Vagina (tissue), 2 donors: ENCODE measurements at regions not wholly inside any gene's neighbourhood (a gene's known extent, or its start where the extent isn't known, plus 50 kb on each side); places are given as distances from the start of the nearest gene placed in this dataset.

Experiments used
- DNase-seq, 2 donors: peaks; one replicate each; pipeline ENCODE4 v3.0.0-alpha.2; 2017; ENCODE audit errors: extremely low spot score in 2 of 2
- H3K27ac ChIP-seq: fragments of 200-600 bp; sonication (generic); one replicate; pipeline ENCODE4 v1.5.1; 2019
- H3K27me3 ChIP-seq: fragments of 200-600 bp; sonication (generic); one replicate; pipeline ENCODE4 v1.5.1; 2019
- H3K36me3 ChIP-seq, 2 donors: fragments of 200-600 bp; sonication (generic); one replicate each; pipeline ENCODE4 v1.5.1; 2017 to 2019
- H3K4me1 ChIP-seq: fragments of 200-600 bp; sonication (generic); one replicate; pipeline ENCODE4 v1.5.1; 2019
- H3K4me3 ChIP-seq, 2 donors: fragments of 200-600 bp; sonication (generic); 1 replicate in 1 of 2; 2 replicates in 1 of 2; pipeline ENCODE4 v1.5.1; 2016 to 2019
- H3K9me3 ChIP-seq: fragments of 200-600 bp; sonication (generic); one replicate; pipeline ENCODE4 v1.5.1; 2019
- POLR2A ChIP-seq, 2 donors: fragments of 450-650 bp; IDR thresholded peaks; one replicate each; pipeline ENCODE4 v1.6.1; 2017; ENCODE audit warnings: antibody characterized with exemption in 2 of 2, mild to moderate bottlenecking in 2 of 2, moderate library complexity in 2 of 2
- POLR2AphosphoS5 ChIP-seq, 2 donors: sonication (generic); formaldehyde crosslinking; IDR thresholded peaks; one replicate each; pipeline ENCODE4 v1.9.0; 2017; ENCODE audit warnings: antibody characterized with exemption in 2 of 2, mild to moderate bottlenecking in 2 of 2, low read depth in 1 of 2; ENCODE audit not compliant: insufficient read depth in 1 of 2
- intact Hi-C: fragments of 100-400 bp; cut with DNase I; formaldehyde crosslinking; loops from one replicate; pipeline ENCODE4 v1.15.1; 2023
- TF ChIP-seq, protein P1 (sequence below), 3 experiments: fragments of 450-650 bp in 2 of 3; fragments of 200-600 bp in 1 of 3; sonication (generic) in 1 of 3; IDR thresholded peaks; one replicate each; pipeline ENCODE4 v1.5.1; 2017 to 2019; ENCODE audit warnings: antibody characterized with exemption in 3 of 3, mild to moderate bottlenecking in 2 of 3, moderate library complexity in 2 of 3

DNA sequence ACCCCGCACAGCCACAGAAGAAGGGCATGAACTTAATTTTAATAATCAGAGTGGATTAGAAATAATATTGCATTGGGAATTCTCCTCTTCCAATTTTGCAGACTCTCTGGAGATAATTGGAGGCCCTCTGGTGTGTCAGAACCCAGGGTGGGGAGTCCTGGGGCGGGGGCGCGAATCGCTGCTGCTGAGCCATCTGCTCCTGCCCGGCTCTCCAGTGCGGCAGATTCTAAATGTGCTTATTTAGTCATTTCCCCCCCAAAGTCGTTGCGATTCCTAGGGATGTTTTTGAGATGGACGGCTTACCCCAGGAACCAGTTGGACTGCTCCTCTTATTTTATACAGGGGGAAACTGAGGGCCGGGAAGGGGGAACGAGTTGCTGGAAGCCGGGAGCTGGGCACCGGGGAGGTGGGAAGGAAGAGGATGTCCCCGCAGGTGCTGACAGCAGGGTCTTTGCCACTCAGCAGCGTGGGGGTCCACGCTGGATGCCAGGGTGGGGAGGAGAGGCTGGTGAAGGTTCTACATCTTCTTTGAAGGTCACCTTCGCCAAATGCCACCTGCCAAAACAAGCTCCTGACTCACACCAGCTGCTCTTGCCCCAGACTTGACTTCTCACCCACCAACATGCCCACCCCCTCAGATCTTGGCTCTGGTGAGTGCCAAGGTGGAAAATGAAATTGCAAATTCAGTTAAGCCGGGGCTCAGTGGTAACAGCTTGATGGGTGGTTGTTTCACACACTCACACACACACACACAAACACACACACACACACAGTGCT is 91.3 kb upstream of the PRR23E start:
- H3K36me3 ChIP-seq: no peaks in the 10 kb centered on the region
- intact Hi-C loops: no loop called here

DNA sequence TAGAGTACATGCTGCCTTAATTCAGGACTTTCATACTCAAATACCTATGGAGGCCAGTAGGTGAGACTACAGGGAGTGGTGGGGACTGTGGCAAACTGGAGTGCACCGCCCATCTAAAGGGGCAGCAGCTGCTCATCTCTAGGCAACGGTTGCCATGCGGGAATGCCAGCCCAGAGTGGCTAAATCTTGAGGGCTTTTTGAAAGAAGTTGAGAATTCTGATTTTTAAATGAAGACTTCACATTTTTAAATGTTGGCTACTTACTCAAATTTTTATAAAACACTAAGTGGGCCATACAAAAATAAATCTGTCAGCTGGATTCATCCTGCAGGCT is 90.8 kb upstream of the PRR23E start:
- Histone ChIP-seq H3K27me3 (no peaks in the 10 kb centered on the region), H3K4me1 (no peaks in the 10 kb centered on the region), H3K9me3 (no peaks in the 10 kb centered on the region), H3K36me3 (no peaks in the 10 kb centered on the region), H3K27ac (no peak overlapping the region), H3K4me3 (no peak overlapping the region)
- intact Hi-C loops: no loop called here
- TF ChIP-seq POLR2A (IDR thresholded peaks at IDR 0.05): no peak
- TF ChIP-seq, protein P1, sequence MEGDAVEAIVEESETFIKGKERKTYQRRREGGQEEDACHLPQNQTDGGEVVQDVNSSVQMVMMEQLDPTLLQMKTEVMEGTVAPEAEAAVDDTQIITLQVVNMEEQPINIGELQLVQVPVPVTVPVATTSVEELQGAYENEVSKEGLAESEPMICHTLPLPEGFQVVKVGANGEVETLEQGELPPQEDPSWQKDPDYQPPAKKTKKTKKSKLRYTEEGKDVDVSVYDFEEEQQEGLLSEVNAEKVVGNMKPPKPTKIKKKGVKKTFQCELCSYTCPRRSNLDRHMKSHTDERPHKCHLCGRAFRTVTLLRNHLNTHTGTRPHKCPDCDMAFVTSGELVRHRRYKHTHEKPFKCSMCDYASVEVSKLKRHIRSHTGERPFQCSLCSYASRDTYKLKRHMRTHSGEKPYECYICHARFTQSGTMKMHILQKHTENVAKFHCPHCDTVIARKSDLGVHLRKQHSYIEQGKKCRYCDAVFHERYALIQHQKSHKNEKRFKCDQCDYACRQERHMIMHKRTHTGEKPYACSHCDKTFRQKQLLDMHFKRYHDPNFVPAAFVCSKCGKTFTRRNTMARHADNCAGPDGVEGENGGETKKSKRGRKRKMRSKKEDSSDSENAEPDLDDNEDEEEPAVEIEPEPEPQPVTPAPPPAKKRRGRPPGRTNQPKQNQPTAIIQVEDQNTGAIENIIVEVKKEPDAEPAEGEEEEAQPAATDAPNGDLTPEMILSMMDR (IDR thresholded peaks at IDR 0.05): no peak
- TF ChIP-seq POLR2AphosphoS5 (IDR thresholded peaks at IDR 0.05; ENCODE audit: insufficient read depth in 1 of 2, low read depth in 1 of 2): no peak
- DNase-seq: no peak

More for the DNA sequence above, 91.3 kb upstream of the PRR23E start:
- H3K27me3 ChIP-seq: no peaks in the 10 kb centered on the region
- DNase-seq: no peak
- TF ChIP-seq POLR2AphosphoS5 (IDR thresholded peaks at IDR 0.05; ENCODE audit: insufficient read depth in 1 of 2, low read depth in 1 of 2) (no peak), POLR2A (IDR thresholded peaks at IDR 0.05) (no peak)
- TF ChIP-seq, protein P1 (IDR thresholded peaks at IDR 0.05): no peak
- H3K4me1 ChIP-seq: no peaks in the 10 kb centered on the region
- H3K9me3 ChIP-seq: no peaks in the 10 kb centered on the region
- no peak overlapping the region for H3K27ac ChIP-seq
- H3K4me3 ChIP-seq: no peak overlapping the region

DNA sequence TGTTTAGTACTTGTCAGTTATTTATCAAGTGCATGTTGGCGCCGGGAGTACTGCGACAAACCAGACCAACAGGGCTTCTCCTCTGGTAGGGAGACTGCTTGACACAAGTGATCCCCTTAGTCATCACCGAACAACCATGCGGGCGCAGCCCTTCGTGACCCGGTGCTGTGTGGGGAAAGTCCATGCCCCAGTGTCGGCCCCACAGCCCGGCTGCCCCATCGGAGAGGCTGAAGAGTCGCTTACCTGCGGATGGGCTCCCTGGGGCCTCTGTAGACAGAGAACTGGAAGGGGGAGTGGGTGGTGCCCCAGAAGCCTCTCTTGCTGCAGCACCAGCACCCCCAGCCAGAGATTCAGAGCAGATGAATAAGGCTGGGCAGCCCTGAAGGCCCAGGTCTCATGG is 90.3 kb upstream of the PRR23E start:
- Histone ChIP-seq H3K4me1 (no peaks in the 10 kb centered on the region), H3K4me3 (no peak overlapping the region), H3K27me3 (no peaks in the 10 kb centered on the region), H3K36me3 (no peaks in the 10 kb centered on the region), H3K9me3 (no peaks in the 10 kb centered on the region), H3K27ac (no peak overlapping the region)
- no peak for DNase-seq
- intact Hi-C loops: no loop called here
- TF ChIP-seq POLR2AphosphoS5 (IDR thresholded peaks at IDR 0.05; ENCODE audit: insufficient read depth in 1 of 2, low read depth in 1 of 2) (no peak), POLR2A (IDR thresholded peaks at IDR 0.05) (no peak)
- TF ChIP-seq, protein P1 (IDR thresholded peaks at IDR 0.05): no peak

DNA sequence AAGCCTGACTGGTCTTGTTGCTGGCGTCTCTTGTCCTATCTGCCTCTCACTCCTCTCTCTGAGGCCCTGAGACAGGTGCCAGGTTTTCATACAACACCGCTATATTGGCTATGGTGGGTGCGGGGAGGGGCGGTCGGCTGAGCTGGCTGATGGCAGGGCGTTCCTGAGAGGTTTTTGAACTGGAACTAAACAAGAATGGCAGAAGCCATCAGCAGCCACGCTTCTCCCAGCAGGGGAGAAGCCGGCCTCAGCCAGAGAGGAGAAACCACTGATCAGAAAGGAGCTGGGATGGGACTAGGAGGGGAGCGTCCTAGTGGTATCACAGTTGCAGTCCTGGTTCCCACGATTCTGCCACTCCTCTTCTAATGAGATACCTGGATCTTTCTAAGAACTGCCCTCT is 89.9 kb upstream of the PRR23E start:
- Histone ChIP-seq H3K27me3 (no peaks in the 10 kb centered on the region), H3K36me3 (no peaks in the 10 kb centered on the region), H3K4me3 (no peak overlapping the region), H3K4me1 (no peaks in the 10 kb centered on the region), H3K27ac (no peak overlapping the region), H3K9me3 (no peaks in the 10 kb centered on the region)
- intact Hi-C loops: no loop called here
- no peak for DNase-seq
- no peak for TF ChIP-seq POLR2A (IDR thresholded peaks at IDR 0.05)
- TF ChIP-seq, protein P1 (IDR thresholded peaks at IDR 0.05): no peak
- no peak for TF ChIP-seq POLR2AphosphoS5 (IDR thresholded peaks at IDR 0.05; ENCODE audit: insufficient read depth in 1 of 2, low read depth in 1 of 2)

DNA sequence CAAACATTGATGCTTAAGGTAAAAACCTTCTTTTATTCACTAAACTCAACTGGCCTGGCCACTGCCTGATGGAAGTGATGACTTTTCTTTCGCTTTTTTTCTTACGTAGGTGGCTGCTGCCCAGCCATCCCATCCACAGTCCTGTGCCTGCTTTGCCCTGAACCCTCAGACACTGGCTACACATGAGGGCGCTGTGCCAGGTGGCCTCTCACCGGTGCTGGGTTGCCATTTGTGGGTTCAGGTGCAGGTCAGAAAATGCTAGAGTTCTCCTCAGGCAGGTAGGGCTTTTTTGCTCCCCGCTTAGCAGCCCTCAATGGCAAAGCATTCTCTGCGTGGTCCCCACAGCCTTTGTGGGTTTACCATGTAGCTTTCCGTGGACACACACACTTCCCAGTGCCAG is 88.3 kb upstream of the PRR23E start:
- Histone ChIP-seq H3K4me1 (no peaks in the 10 kb centered on the region), H3K27ac (no peak overlapping the region), H3K27me3 (no peaks in the 10 kb centered on the region), H3K36me3 (no peaks in the 10 kb centered on the region), H3K9me3 (no peaks in the 10 kb centered on the region), H3K4me3 (no peak overlapping the region)
- intact Hi-C loops: no loop called here
- no peak for DNase-seq
- TF ChIP-seq POLR2AphosphoS5 (IDR thresholded peaks at IDR 0.05; ENCODE audit: insufficient read depth in 1 of 2, low read depth in 1 of 2): no peak
- TF ChIP-seq, protein P1 (IDR thresholded peaks at IDR 0.05): no peak
- TF ChIP-seq POLR2A (IDR thresholded peaks at IDR 0.05): no peak
